ENCODE measurements at regions not wholly inside any gene's neighbourhood (a gene's known extent, or its start where the extent isn't known, plus 50 kb on each side); places are given as distances from the start of the nearest gene placed in this dataset.

- TF ChIP-seq CTCF (IDR thresholded peaks at IDR 0.05) (no peak), RXRA (IDR thresholded peaks at IDR 0.05; ENCODE audit: borderline replicate concordance, low read depth) (no peak), CHD2 (IDR thresholded peaks at IDR 0.05; ENCODE audit: low read length, partially characterized antibody) (peak; percentile 26), YY1 (IDR thresholded peaks at IDR 0.05; ENCODE audit: low read depth) (no peak), USF2 (IDR thresholded peaks at IDR 0.05; ENCODE audit: borderline replicate concordance, low read depth, low read length) (no peak), NFIC (IDR thresholded peaks at IDR 0.05; ENCODE audit: borderline replicate concordance) (no peak), EP300 (IDR thresholded peaks at IDR 0.05; ENCODE audit: borderline replicate concordance in 1 of 2, low read depth in 1 of 2, low read length in 1 of 2) (peak in 1 of 2 experiments; percentile 93; a peak in 2 of 4 replicates), MAX (IDR thresholded peaks at IDR 0.05; ENCODE audit: low read depth) (no peak), FOXM1 (IDR thresholded peaks at IDR 0.05; ENCODE audit: low read depth) (no peak), TCF12 (IDR thresholded peaks at IDR 0.05) (peak; percentile 40), TAF1 (IDR thresholded peaks at IDR 0.05; ENCODE audit: borderline replicate concordance, low read depth, low read length) (no peak), ZBTB33 (IDR thresholded peaks at IDR 0.05; ENCODE audit: borderline replicate concordance, low read depth) (no peak), FOSL2 (IDR thresholded peaks at IDR 0.05; ENCODE audit: borderline replicate concordance, low read depth) (no peak), MEF2A (IDR thresholded peaks at IDR 0.05; ENCODE audit: borderline replicate concordance, low read depth) (no peak)
Measured at GRCh38 chr6:103826209-103826608, 1033.5 kb downstream of the HACE1 start.
